NCI-H1930 (cell line): ENCODE measurements at regions not wholly inside any gene's neighbourhood (a gene's known extent, or its start where the extent isn't known, plus 50 kb on each side); places are given as distances from the start of the nearest gene placed in this dataset.
"Not testable (repeated sequence)": the region's sequence is repeated elsewhere in the genome, so short reads cannot be mapped to it uniquely, and the experiment has no call there.

Experiments
- DNase-seq, 2 experiments: peaks; one replicate each; lab custom pipeline; 2025; lab: John Stamatoyannopoulos, UW

GRCh38 chr11:103731670-103732069 lies 304.8 kb upstream of the DDI1 start:
- DNase-seq: no peak

- no peak for DNase-seq
Observed at GRCh38 chr11:103733889-103734288, 302.6 kb upstream of the DDI1 start.

GRCh38 chr11:103735497-103736032 lies 300.9 kb upstream of the DDI1 start:
- DNase-seq: no peak

- DNase-seq: no peak
Observed at GRCh38 chr11:103736315-103737036, 300.0 kb upstream of the DDI1 start.

- no peak for DNase-seq
Observed at GRCh38 chr11:103737037-103737622, 299.3 kb upstream of the DDI1 start.

- DNase-seq: no peak
Observed at GRCh38 chr11:103737747-103738146, 298.7 kb upstream of the DDI1 start.

- not testable (repeated sequence) for DNase-seq
Observed at GRCh38 chr11:103739074-103739796, 297.2 kb upstream of the DDI1 start.

- no peak for DNase-seq
Observed at GRCh38 chr11:103744496-103745153, 291.8 kb upstream of the DDI1 start.

GRCh38 chr11:103749158-103749557 lies 287.3 kb upstream of the DDI1 start:
- DNase-seq: no peak

- no peak for DNase-seq
Observed at GRCh38 chr11:103768816-103769215, 267.6 kb upstream of the DDI1 start.

GRCh38 chr11:103773059-103773458 lies 263.4 kb upstream of the DDI1 start:
- DNase-seq: no peak

GRCh38 chr11:103773537-103773936 lies 262.9 kb upstream of the DDI1 start:
- DNase-seq: no peak

- DNase-seq: no peak
Observed at GRCh38 chr11:103779054-103779453, 257.4 kb upstream of the DDI1 start.

GRCh38 chr11:103789952-103790351 lies 246.5 kb upstream of the DDI1 start:
- DNase-seq: no peak

GRCh38 chr11:103792981-103793468 lies 243.4 kb upstream of the DDI1 start:
- no peak for DNase-seq

- no peak for DNase-seq
Observed at GRCh38 chr11:103794262-103794661, 242.2 kb upstream of the DDI1 start.

- no peak for DNase-seq
Observed at GRCh38 chr11:103798026-103798425, 238.4 kb upstream of the DDI1 start.

- DNase-seq: no peak
Observed at GRCh38 chr11:103798446-103798845, 238.0 kb upstream of the DDI1 start.

- no peak for DNase-seq
Observed at GRCh38 chr11:103800406-103801114, 235.9 kb upstream of the DDI1 start.

GRCh38 chr11:103803062-103803461 lies 233.4 kb upstream of the DDI1 start:
- DNase-seq: no peak

GRCh38 chr11:103805688-103806009 lies 230.8 kb upstream of the DDI1 start:
- no peak for DNase-seq
